HL-60 (cell line): ENCODE measurements at regions not wholly inside any gene's neighbourhood (a gene's known extent, or its start where the extent isn't known, plus 50 kb on each side); places are given as distances from the start of the nearest gene placed in this dataset.

Source experiments
- GABPA ChIP-seq: IDR thresholded peaks from 2 replicates; pipeline ENCODE4 v1.6.1; 2012; ENCODE audit warnings: low read depth
- POLR2AphosphoS5 ChIP-seq: IDR thresholded peaks from 2 replicates; pipeline ENCODE4 v1.6.1; 2012; ENCODE audit warnings: low read depth
- SPI1 ChIP-seq: IDR thresholded peaks from 2 replicates; pipeline ENCODE4 v1.6.1; 2012; ENCODE audit warnings: low read depth, mild to moderate bottlenecking, borderline replicate concordance
- TF ChIP-seq, protein P1 (sequence below): IDR thresholded peaks from 2 replicates; pipeline ENCODE4 v1.6.1; 2012; ENCODE audit warnings: low read depth; ENCODE audit not compliant: insufficient replicate concordance
- TF ChIP-seq, protein P2 (sequence below): IDR thresholded peaks from one replicate; pipeline ENCODE4 v1.5.1; 2011; ENCODE audit warnings: low read length, control low read depth, inconsistent platforms; ENCODE audit not compliant: insufficient read depth

DNA sequence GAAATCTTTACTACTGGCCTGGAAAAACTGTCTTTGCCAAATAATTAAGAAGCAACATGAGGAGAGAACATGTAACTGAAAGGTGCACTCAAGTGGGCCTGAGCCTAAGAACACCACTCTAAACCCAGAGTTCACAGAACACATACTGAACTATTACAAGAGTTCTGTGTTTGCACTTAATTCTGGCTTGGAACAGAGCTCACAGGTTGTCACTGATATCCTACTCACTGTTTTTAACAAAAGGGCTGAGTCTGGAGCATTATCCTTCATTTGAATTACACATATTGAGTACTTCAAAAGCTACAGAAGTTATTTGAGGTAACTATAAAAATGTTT is 164.7 kb downstream of the OGFRL1 start:
- TF ChIP-seq, protein P1, sequence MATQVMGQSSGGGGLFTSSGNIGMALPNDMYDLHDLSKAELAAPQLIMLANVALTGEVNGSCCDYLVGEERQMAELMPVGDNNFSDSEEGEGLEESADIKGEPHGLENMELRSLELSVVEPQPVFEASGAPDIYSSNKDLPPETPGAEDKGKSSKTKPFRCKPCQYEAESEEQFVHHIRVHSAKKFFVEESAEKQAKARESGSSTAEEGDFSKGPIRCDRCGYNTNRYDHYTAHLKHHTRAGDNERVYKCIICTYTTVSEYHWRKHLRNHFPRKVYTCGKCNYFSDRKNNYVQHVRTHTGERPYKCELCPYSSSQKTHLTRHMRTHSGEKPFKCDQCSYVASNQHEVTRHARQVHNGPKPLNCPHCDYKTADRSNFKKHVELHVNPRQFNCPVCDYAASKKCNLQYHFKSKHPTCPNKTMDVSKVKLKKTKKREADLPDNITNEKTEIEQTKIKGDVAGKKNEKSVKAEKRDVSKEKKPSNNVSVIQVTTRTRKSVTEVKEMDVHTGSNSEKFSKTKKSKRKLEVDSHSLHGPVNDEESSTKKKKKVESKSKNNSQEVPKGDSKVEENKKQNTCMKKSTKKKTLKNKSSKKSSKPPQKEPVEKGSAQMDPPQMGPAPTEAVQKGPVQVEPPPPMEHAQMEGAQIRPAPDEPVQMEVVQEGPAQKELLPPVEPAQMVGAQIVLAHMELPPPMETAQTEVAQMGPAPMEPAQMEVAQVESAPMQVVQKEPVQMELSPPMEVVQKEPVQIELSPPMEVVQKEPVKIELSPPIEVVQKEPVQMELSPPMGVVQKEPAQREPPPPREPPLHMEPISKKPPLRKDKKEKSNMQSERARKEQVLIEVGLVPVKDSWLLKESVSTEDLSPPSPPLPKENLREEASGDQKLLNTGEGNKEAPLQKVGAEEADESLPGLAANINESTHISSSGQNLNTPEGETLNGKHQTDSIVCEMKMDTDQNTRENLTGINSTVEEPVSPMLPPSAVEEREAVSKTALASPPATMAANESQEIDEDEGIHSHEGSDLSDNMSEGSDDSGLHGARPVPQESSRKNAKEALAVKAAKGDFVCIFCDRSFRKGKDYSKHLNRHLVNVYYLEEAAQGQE: no peak
- no peak for TF ChIP-seq POLR2AphosphoS5
- TF ChIP-seq, protein P2, sequence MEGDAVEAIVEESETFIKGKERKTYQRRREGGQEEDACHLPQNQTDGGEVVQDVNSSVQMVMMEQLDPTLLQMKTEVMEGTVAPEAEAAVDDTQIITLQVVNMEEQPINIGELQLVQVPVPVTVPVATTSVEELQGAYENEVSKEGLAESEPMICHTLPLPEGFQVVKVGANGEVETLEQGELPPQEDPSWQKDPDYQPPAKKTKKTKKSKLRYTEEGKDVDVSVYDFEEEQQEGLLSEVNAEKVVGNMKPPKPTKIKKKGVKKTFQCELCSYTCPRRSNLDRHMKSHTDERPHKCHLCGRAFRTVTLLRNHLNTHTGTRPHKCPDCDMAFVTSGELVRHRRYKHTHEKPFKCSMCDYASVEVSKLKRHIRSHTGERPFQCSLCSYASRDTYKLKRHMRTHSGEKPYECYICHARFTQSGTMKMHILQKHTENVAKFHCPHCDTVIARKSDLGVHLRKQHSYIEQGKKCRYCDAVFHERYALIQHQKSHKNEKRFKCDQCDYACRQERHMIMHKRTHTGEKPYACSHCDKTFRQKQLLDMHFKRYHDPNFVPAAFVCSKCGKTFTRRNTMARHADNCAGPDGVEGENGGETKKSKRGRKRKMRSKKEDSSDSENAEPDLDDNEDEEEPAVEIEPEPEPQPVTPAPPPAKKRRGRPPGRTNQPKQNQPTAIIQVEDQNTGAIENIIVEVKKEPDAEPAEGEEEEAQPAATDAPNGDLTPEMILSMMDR: no peak
- no peak for TF ChIP-seq SPI1
- TF ChIP-seq GABPA: no peak
